Activated naive CD4-positive, alpha-beta T cell treated with anti-CD3 and anti-CD28 coated beads, Interleukin-2, amount 50 U/mL, for 24 hours (primary cell): ENCODE measurements at regions not wholly inside any gene's neighbourhood (a gene's known extent, or its start where the extent isn't known, plus 50 kb on each side); places are given as distances from the start of the nearest gene placed in this dataset.
"Not testable (repeated sequence)": the region's sequence is repeated elsewhere in the genome, so short reads cannot be mapped to it uniquely, and the experiment has no call there.

Experiments used
- H3K27ac Mint-ChIP-seq: one replicate; pipeline ENCODE4 v1.8.0; 2021; ENCODE audit warnings: mild to moderate bottlenecking, mixed read lengths
- H3K27me3 Mint-ChIP-seq: one replicate; pipeline ENCODE4 v1.8.0; 2021; ENCODE audit warnings: mixed read lengths
- H3K36me3 Mint-ChIP-seq: one replicate; pipeline ENCODE4 v1.8.0; 2021; ENCODE audit warnings: mixed read lengths
- H3K4me1 Mint-ChIP-seq: one replicate; pipeline ENCODE4 v1.8.0; 2021; ENCODE audit warnings: mixed read lengths
- H3K4me3 Mint-ChIP-seq: one replicate; pipeline ENCODE4 v1.8.0; 2021; ENCODE audit warnings: mild to moderate bottlenecking, mixed read lengths
- H3K9me3 Mint-ChIP-seq: one replicate; pipeline ENCODE4 v1.8.0; 2021; ENCODE audit warnings: mixed read lengths

- not testable (repeated sequence) for H3K36me3 Mint-ChIP-seq, H3K9me3 Mint-ChIP-seq, H3K27ac Mint-ChIP-seq, H3K4me1 Mint-ChIP-seq, H3K4me3 Mint-ChIP-seq, H3K27me3 Mint-ChIP-seq
Observed at GRCh38 chr5:90243848-90244247, 165.7 kb downstream of the CETN3 start.

- H3K4me1 Mint-ChIP-seq, result no peaks in the 10 kb centered on the region
Observed at GRCh38 chr5:90233476-90233875, 176.1 kb downstream of the CETN3 start.

GRCh38 chr5:90231688-90232087 is 177.9 kb downstream of the CETN3 start:
- Mint-ChIP-seq H3K4me1 (no peaks in the 10 kb centered on the region), H3K4me3 (no peak overlapping the region), H3K9me3 (no peaks in the 10 kb centered on the region), H3K27ac (no peak overlapping the region), H3K27me3 (peaks cover 8% of the 10 kb centered on the region), H3K36me3 (no peaks in the 10 kb centered on the region)

More at GRCh38 chr5:90233476-90233875, 176.1 kb downstream of the CETN3 start:
- H3K4me3 Mint-ChIP-seq, result no peak overlapping the region
- H3K27me3 Mint-ChIP-seq, result peaks cover 8% of the 10 kb centered on the region
- H3K9me3 Mint-ChIP-seq, result no peaks in the 10 kb centered on the region
- H3K36me3 Mint-ChIP-seq, result no peaks in the 10 kb centered on the region
- no peak overlapping the region for H3K27ac Mint-ChIP-seq

GRCh38 chr5:90227683-90228082 is 181.9 kb downstream of the CETN3 start:
- H3K36me3 Mint-ChIP-seq, result no peaks in the 10 kb centered on the region
- no peaks in the 10 kb centered on the region for H3K4me1 Mint-ChIP-seq
- H3K4me3 Mint-ChIP-seq, result no peak overlapping the region
- no peak overlapping the region for H3K27ac Mint-ChIP-seq
- H3K27me3 Mint-ChIP-seq, result peaks cover 8% of the 10 kb centered on the region
- no peaks in the 10 kb centered on the region for H3K9me3 Mint-ChIP-seq

GRCh38 chr5:90226433-90227099 is 183.0 kb downstream of the CETN3 start:
- H3K4me1 Mint-ChIP-seq, result no peaks in the 10 kb centered on the region
- H3K27me3 Mint-ChIP-seq, result peaks cover 5% of the 10 kb centered on the region
- no peak overlapping the region for H3K27ac Mint-ChIP-seq
- H3K36me3 Mint-ChIP-seq, result no peaks in the 10 kb centered on the region
- H3K4me3 Mint-ChIP-seq, result no peak overlapping the region
- H3K9me3 Mint-ChIP-seq, result no peaks in the 10 kb centered on the region

GRCh38 chr5:90224342-90224741 is 185.2 kb downstream of the CETN3 start:
- Mint-ChIP-seq H3K36me3 (no peaks in the 10 kb centered on the region), H3K27ac (no peak overlapping the region), H3K4me3 (no peak overlapping the region), H3K27me3 (peaks cover under 1% of the 10 kb centered on the region), H3K9me3 (no peaks in the 10 kb centered on the region), H3K4me1 (no peaks in the 10 kb centered on the region)

- Mint-ChIP-seq H3K36me3 (no peaks in the 10 kb centered on the region), H3K9me3 (no peaks in the 10 kb centered on the region), H3K4me1 (no peaks in the 10 kb centered on the region), H3K27me3 (no peaks in the 10 kb centered on the region), H3K4me3 (no peak overlapping the region), H3K27ac (no peak overlapping the region)
Observed at GRCh38 chr5:90223756-90224155, 185.8 kb downstream of the CETN3 start.

- Mint-ChIP-seq H3K27ac (no peak overlapping the region), H3K27me3 (no peaks in the 10 kb centered on the region), H3K4me3 (no peak overlapping the region), H3K4me1 (no peaks in the 10 kb centered on the region), H3K36me3 (no peaks in the 10 kb centered on the region), H3K9me3 (no peaks in the 10 kb centered on the region)
Observed at GRCh38 chr5:90221951-90222350, 187.6 kb downstream of the CETN3 start.

GRCh38 chr5:90220554-90220953 is 189.0 kb downstream of the CETN3 start:
- Mint-ChIP-seq H3K27ac (no peak overlapping the region), H3K4me3 (no peak overlapping the region), H3K9me3 (no peaks in the 10 kb centered on the region)

GRCh38 chr5:90214991-90215390 is 194.6 kb downstream of the CETN3 start:
- no peaks in the 10 kb centered on the region for H3K9me3 Mint-ChIP-seq
- no peaks in the 10 kb centered on the region for H3K36me3 Mint-ChIP-seq
- H3K27me3 Mint-ChIP-seq, result no peaks in the 10 kb centered on the region
- no peak overlapping the region for H3K27ac Mint-ChIP-seq
- H3K4me1 Mint-ChIP-seq, result no peaks in the 10 kb centered on the region
- no peak overlapping the region for H3K4me3 Mint-ChIP-seq

More at GRCh38 chr5:90220554-90220953, 189.0 kb downstream of the CETN3 start:
- Mint-ChIP-seq H3K27me3 (no peaks in the 10 kb centered on the region), H3K36me3 (no peaks in the 10 kb centered on the region), H3K4me1 (no peaks in the 10 kb centered on the region)

GRCh38 chr5:90208323-90208722 is 201.2 kb downstream of the CETN3 start:
- H3K9me3 Mint-ChIP-seq, H3K27me3 Mint-ChIP-seq, H3K4me1 Mint-ChIP-seq, H3K27ac Mint-ChIP-seq, H3K36me3 Mint-ChIP-seq, H3K4me3 Mint-ChIP-seq: not testable (repeated sequence)

GRCh38 chr5:90201923-90202322 is 207.6 kb downstream of the CETN3 start:
- H3K27me3 Mint-ChIP-seq, result peaks cover 4% of the 10 kb centered on the region
- H3K4me1 Mint-ChIP-seq, result no peaks in the 10 kb centered on the region
- no peaks in the 10 kb centered on the region for H3K36me3 Mint-ChIP-seq
- no peak overlapping the region for H3K4me3 Mint-ChIP-seq
- H3K27ac Mint-ChIP-seq, result no peak overlapping the region
- H3K9me3 Mint-ChIP-seq, result no peaks in the 10 kb centered on the region

GRCh38 chr5:90193185-90193822 is 216.3 kb downstream of the CETN3 start:
- no peaks in the 10 kb centered on the region for H3K36me3 Mint-ChIP-seq
- H3K9me3 Mint-ChIP-seq, result no peaks in the 10 kb centered on the region
- H3K4me3 Mint-ChIP-seq, result no peak overlapping the region

GRCh38 chr5:90191352-90192045 is 218.1 kb downstream of the CETN3 start:
- peaks cover 10% of the 10 kb centered on the region for H3K27me3 Mint-ChIP-seq
- H3K4me1 Mint-ChIP-seq, result no peaks in the 10 kb centered on the region
- H3K9me3 Mint-ChIP-seq, result no peaks in the 10 kb centered on the region
- no peaks in the 10 kb centered on the region for H3K36me3 Mint-ChIP-seq
- H3K4me3 Mint-ChIP-seq, result no peak overlapping the region
- no peak overlapping the region for H3K27ac Mint-ChIP-seq

More at GRCh38 chr5:90193185-90193822, 216.3 kb downstream of the CETN3 start:
- H3K27me3 Mint-ChIP-seq, result peaks cover 10% of the 10 kb centered on the region
- no peaks in the 10 kb centered on the region for H3K4me1 Mint-ChIP-seq
- no peak overlapping the region for H3K27ac Mint-ChIP-seq

- no peak overlapping the region for H3K4me3 Mint-ChIP-seq
- no peak overlapping the region for H3K27ac Mint-ChIP-seq
- H3K27me3 Mint-ChIP-seq, result peaks cover 8% of the 10 kb centered on the region
- H3K36me3 Mint-ChIP-seq, result no peaks in the 10 kb centered on the region
- no peaks in the 10 kb centered on the region for H3K9me3 Mint-ChIP-seq
- H3K4me1 Mint-ChIP-seq, result no peaks in the 10 kb centered on the region
Observed at GRCh38 chr5:90185897-90186468, 223.6 kb downstream of the CETN3 start.

GRCh38 chr5:90184764-90185163 is 224.8 kb downstream of the CETN3 start:
- Mint-ChIP-seq H3K9me3 (no peaks in the 10 kb centered on the region), H3K4me1 (no peaks in the 10 kb centered on the region), H3K27ac (no peak overlapping the region), H3K27me3 (peaks cover 6% of the 10 kb centered on the region), H3K36me3 (no peaks in the 10 kb centered on the region), H3K4me3 (no peak overlapping the region)
